Activated T-cell treated with anti-CD3 and anti-CD28 coated beads for 48 hours (primary cell): ENCODE measurements at regions not wholly inside any gene's neighbourhood (a gene's known extent, or its start where the extent isn't known, plus 50 kb on each side); places are given as distances from the start of the nearest gene placed in this dataset.
"Not testable (repeated sequence)": the region's sequence is repeated elsewhere in the genome, so short reads cannot be mapped to it uniquely, and the experiment has no call there.

ENCODE experiments used
- DNase-seq: peaks from one replicate; pipeline ENCODE4 v3.0.0-alpha.2; 2020; ENCODE audit warnings: low read depth

- no peak for DNase-seq
Measured at GRCh38 chr4:12177416-12177815, 748.7 kb upstream of the HS3ST1 start.

- DNase-seq, result no peak
Measured at GRCh38 chr4:12173496-12173895, 744.8 kb upstream of the HS3ST1 start.

- DNase-seq, result no peak
Measured at GRCh38 chr4:12172198-12172973, 743.7 kb upstream of the HS3ST1 start.

GRCh38 chr4:12170308-12170707, 741.6 kb upstream of the HS3ST1 start:
- DNase-seq, result no peak

- no peak for DNase-seq
Measured at GRCh38 chr4:12165616-12166015, 736.9 kb upstream of the HS3ST1 start.

- no peak for DNase-seq
Measured at GRCh38 chr4:12146339-12146738, 717.6 kb upstream of the HS3ST1 start.

- DNase-seq, result no peak
Measured at GRCh38 chr4:12145768-12146167, 717.1 kb upstream of the HS3ST1 start.

GRCh38 chr4:12145106-12145505, 716.4 kb upstream of the HS3ST1 start:
- no peak for DNase-seq

- DNase-seq, result no peak
Measured at GRCh38 chr4:12144051-12144450, 715.4 kb upstream of the HS3ST1 start.

- no peak for DNase-seq
Measured at GRCh38 chr4:12140864-12141263, 712.2 kb upstream of the HS3ST1 start.

- DNase-seq, result no peak
Measured at GRCh38 chr4:12139296-12139695, 710.6 kb upstream of the HS3ST1 start.

GRCh38 chr4:12138488-12138887, 709.8 kb upstream of the HS3ST1 start:
- DNase-seq, result no peak

GRCh38 chr4:12137575-12137974, 708.9 kb upstream of the HS3ST1 start:
- DNase-seq, result no peak

- DNase-seq, result no peak
Measured at GRCh38 chr4:12126474-12126873, 697.8 kb upstream of the HS3ST1 start.

GRCh38 chr4:12124138-12124537, 695.4 kb upstream of the HS3ST1 start:
- no peak for DNase-seq

GRCh38 chr4:12123707-12124106, 695.0 kb upstream of the HS3ST1 start:
- DNase-seq, result no peak

GRCh38 chr4:12122316-12122715, 693.6 kb upstream of the HS3ST1 start:
- DNase-seq, result no peak

GRCh38 chr4:12120968-12121367, 692.3 kb upstream of the HS3ST1 start:
- DNase-seq, result no peak

GRCh38 chr4:12118651-12119213, 690.0 kb upstream of the HS3ST1 start:
- no peak for DNase-seq

GRCh38 chr4:12116009-12116552, 687.4 kb upstream of the HS3ST1 start:
- no peak for DNase-seq

GRCh38 chr4:12110627-12111026, 681.9 kb upstream of the HS3ST1 start:
- no peak for DNase-seq

GRCh38 chr4:12109056-12109455, 680.4 kb upstream of the HS3ST1 start:
- DNase-seq, result not testable (repeated sequence)

GRCh38 chr4:12105519-12105918, 676.8 kb upstream of the HS3ST1 start:
- DNase-seq, result no peak

- not testable (repeated sequence) for DNase-seq
Measured at GRCh38 chr4:12089920-12090319, 661.2 kb upstream of the HS3ST1 start.
